ENCODE measurements at regions not wholly inside any gene's neighbourhood (a gene's known extent, or its start where the extent isn't known, plus 50 kb on each side); places are given as distances from the start of the nearest gene placed in this dataset.

DNA sequence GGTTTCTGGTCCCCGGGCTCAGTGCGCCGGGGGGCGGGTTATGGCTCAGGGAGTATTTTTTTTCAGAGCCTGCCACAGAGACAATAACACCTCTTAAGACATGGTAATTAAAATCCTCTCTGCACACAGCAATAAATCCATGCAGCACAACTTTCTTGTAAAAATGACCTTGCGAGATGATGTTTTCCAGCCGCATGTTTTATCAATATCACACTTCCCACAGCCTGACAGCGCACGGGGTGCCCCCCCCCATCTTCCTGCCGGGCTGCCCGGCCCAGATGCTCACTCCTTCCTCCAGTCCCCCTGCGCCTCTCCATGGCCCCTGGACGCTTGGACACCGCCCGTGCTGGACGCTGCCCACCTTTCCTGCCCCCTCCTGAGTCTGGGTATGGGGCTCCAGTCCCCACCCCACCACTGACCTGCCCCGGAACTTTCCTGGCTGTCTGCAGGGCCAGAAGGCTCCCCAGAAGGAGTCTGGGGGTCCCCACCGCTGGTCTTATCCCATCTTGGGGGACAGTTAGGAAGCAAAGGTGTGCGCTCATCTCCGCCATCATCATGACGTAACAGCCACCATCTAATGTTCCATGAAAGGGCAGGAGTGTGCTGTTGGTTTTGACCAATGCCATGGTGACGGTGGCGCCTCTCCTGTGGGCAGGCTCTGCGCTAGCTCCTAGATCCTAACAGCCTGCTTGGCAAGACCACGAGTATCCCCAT is 182.9 kb downstream of the KIF26A start (continued):
- TF ChIP-seq, protein P1, sequence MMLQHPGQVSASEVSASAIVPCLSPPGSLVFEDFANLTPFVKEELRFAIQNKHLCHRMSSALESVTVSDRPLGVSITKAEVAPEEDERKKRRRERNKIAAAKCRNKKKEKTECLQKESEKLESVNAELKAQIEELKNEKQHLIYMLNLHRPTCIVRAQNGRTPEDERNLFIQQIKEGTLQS (CRISPR knock-in tag; conservative IDR thresholded peaks at IDR 0.05), result no peak
- no peak for TF ChIP-seq NR2C2 (CRISPR knock-in tag; IDR thresholded peaks at IDR 0.05)

DNA sequence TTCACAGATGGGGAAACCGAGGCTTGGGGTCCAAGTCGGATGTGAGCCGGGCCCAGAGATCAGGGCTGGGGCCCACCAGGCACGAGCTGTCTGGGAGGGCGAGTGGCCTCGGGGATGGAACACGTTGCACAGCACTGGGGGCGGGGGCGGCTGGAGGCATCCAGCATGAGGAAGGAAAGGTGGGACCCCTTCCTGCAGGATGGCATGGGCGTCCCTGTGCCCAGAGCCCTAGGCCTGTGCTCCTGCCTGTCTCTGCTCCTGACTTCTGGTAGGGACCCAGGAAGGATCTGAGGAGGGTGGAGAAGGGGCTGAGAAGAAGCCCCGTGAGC is 183.4 kb downstream of the KIF26A start:
- no peaks in the 10 kb centered on the region for H3K4me1 Mint-ChIP-seq
- ATAC-seq, result no peak
- H3K36me3 Mint-ChIP-seq, result no peaks in the 10 kb centered on the region
- peak; percentile 4 for DNase-seq (ENCODE audit: low spot score)
- TF ChIP-seq, protein P2, sequence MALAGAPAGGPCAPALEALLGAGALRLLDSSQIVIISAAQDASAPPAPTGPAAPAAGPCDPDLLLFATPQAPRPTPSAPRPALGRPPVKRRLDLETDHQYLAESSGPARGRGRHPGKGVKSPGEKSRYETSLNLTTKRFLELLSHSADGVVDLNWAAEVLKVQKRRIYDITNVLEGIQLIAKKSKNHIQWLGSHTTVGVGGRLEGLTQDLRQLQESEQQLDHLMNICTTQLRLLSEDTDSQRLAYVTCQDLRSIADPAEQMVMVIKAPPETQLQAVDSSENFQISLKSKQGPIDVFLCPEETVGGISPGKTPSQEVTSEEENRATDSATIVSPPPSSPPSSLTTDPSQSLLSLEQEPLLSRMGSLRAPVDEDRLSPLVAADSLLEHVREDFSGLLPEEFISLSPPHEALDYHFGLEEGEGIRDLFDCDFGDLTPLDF (CRISPR knock-in tag; IDR thresholded peaks at IDR 0.05), result no peak
- TF ChIP-seq, protein P3, sequence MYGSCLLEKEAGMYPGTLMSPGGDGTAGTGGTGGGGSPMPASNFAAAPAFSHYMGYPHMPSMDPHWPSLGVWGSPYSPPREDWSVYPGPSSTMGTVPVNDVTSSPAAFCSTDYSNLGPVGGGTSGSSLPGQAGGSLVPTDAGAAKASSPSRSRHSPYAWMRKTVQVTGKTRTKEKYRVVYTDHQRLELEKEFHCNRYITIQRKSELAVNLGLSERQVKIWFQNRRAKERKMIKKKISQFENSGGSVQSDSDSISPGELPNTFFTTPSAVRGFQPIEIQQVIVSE (CRISPR knock-in tag; IDR thresholded peaks at IDR 0.05; ENCODE audit: borderline replicate concordance), result no peak
- TF ChIP-seq, protein P4, sequence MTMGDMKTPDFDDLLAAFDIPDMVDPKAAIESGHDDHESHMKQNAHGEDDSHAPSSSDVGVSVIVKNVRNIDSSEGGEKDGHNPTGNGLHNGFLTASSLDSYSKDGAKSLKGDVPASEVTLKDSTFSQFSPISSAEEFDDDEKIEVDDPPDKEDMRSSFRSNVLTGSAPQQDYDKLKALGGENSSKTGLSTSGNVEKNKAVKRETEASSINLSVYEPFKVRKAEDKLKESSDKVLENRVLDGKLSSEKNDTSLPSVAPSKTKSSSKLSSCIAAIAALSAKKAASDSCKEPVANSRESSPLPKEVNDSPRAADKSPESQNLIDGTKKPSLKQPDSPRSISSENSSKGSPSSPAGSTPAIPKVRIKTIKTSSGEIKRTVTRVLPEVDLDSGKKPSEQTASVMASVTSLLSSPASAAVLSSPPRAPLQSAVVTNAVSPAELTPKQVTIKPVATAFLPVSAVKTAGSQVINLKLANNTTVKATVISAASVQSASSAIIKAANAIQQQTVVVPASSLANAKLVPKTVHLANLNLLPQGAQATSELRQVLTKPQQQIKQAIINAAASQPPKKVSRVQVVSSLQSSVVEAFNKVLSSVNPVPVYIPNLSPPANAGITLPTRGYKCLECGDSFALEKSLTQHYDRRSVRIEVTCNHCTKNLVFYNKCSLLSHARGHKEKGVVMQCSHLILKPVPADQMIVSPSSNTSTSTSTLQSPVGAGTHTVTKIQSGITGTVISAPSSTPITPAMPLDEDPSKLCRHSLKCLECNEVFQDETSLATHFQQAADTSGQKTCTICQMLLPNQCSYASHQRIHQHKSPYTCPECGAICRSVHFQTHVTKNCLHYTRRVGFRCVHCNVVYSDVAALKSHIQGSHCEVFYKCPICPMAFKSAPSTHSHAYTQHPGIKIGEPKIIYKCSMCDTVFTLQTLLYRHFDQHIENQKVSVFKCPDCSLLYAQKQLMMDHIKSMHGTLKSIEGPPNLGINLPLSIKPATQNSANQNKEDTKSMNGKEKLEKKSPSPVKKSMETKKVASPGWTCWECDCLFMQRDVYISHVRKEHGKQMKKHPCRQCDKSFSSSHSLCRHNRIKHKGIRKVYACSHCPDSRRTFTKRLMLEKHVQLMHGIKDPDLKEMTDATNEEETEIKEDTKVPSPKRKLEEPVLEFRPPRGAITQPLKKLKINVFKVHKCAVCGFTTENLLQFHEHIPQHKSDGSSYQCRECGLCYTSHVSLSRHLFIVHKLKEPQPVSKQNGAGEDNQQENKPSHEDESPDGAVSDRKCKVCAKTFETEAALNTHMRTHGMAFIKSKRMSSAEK (CRISPR knock-in tag; IDR thresholded peaks at IDR 0.05; ENCODE audit: borderline replicate concordance), result no peak
- no peak for TF ChIP-seq EMX1 (CRISPR knock-in tag; IDR thresholded peaks at IDR 0.05)
- no peak for TF ChIP-seq TEAD1 (CRISPR knock-in tag; IDR thresholded peaks at IDR 0.05)
- TF ChIP-seq, protein P5, sequence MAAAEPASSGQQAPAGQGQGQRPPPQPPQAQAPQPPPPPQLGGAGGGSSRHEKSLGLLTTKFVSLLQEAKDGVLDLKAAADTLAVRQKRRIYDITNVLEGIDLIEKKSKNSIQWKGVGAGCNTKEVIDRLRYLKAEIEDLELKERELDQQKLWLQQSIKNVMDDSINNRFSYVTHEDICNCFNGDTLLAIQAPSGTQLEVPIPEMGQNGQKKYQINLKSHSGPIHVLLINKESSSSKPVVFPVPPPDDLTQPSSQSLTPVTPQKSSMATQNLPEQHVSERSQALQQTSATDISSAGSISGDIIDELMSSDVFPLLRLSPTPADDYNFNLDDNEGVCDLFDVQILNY (CRISPR knock-in tag; IDR thresholded peaks at IDR 0.05), result no peak
- TF ChIP-seq, protein P6, sequence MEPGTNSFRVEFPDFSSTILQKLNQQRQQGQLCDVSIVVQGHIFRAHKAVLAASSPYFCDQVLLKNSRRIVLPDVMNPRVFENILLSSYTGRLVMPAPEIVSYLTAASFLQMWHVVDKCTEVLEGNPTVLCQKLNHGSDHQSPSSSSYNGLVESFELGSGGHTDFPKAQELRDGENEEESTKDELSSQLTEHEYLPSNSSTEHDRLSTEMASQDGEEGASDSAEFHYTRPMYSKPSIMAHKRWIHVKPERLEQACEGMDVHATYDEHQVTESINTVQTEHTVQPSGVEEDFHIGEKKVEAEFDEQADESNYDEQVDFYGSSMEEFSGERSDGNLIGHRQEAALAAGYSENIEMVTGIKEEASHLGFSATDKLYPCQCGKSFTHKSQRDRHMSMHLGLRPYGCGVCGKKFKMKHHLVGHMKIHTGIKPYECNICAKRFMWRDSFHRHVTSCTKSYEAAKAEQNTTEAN (CRISPR knock-in tag; IDR thresholded peaks at IDR 0.05), result no peak
- TF ChIP-seq IRF2 (CRISPR knock-in tag; IDR thresholded peaks at IDR 0.05; ENCODE audit: borderline replicate concordance, low read depth), result no peak
- no peak for TF ChIP-seq TP53 (CRISPR knock-in tag; IDR thresholded peaks at IDR 0.05)
- H3K27ac Mint-ChIP-seq, result no peak overlapping the region
- POLR2A ChIA-PET, result no interaction called here
- CTCF ChIA-PET, result no interaction called here
- no peaks in the 10 kb centered on the region for H3K9me3 Mint-ChIP-seq
- H3K27me3 Mint-ChIP-seq (ENCODE audit: low read depth), result no peaks in the 10 kb centered on the region
- no peak overlapping the region for H3K4me3 Mint-ChIP-seq

DNA sequence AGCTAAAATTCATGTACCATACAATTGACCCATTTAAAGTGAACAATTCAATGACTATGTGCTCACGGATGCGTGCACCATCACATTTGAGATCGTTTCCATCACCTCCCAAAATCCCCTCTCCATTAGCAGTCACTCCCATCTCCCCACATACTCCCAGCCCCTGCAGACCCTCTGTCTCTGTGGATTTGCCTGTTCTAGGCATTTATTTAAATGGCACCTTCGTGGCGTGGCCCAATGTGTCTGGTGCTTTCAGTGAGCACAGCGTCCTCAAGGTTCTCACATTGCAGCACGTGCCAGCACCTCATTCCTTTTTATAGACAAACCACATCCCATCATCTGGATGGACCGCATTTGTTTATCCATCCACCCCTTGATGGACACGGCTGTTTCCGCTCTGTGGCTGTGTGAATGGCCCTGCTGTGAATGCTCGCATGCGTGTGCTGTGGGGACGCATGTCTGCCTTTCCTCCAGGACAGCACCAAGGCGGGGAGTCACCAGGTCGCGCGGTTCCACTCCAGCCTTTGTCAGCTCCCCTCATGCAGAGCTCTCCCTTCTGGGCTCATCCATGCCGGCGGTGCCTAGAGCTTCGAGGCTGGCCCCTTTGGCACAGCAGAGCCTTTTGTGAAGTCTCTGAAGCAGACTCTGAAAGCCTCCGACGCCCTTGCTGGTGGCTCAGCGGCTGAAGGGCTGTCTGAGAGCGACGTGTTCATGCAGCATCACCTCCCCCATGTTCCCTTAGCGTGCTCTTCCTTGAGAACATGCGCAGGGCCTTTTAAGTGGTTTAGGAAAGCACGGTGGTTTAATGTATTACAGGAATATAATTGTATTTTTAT is 184.4 kb downstream of the KIF26A start:
- ATAC-seq, result no peak

More for the DNA sequence above, 184.4 kb downstream of the KIF26A start:
- Mint-ChIP-seq H3K9me3 (no peaks in the 10 kb centered on the region), H3K4me3 (no peak overlapping the region), H3K27ac (no peak overlapping the region), H3K27me3 (ENCODE audit: low read depth) (no peaks in the 10 kb centered on the region), H3K36me3 (no peaks in the 10 kb centered on the region), H3K4me1 (no peaks in the 10 kb centered on the region)
- ChIA-PET POLR2A (no interaction called here), CTCF (no interaction called here)
- TF ChIP-seq, protein P7, sequence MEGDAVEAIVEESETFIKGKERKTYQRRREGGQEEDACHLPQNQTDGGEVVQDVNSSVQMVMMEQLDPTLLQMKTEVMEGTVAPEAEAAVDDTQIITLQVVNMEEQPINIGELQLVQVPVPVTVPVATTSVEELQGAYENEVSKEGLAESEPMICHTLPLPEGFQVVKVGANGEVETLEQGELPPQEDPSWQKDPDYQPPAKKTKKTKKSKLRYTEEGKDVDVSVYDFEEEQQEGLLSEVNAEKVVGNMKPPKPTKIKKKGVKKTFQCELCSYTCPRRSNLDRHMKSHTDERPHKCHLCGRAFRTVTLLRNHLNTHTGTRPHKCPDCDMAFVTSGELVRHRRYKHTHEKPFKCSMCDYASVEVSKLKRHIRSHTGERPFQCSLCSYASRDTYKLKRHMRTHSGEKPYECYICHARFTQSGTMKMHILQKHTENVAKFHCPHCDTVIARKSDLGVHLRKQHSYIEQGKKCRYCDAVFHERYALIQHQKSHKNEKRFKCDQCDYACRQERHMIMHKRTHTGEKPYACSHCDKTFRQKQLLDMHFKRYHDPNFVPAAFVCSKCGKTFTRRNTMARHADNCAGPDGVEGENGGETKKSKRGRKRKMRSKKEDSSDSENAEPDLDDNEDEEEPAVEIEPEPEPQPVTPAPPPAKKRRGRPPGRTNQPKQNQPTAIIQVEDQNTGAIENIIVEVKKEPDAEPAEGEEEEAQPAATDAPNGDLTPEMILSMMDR (IDR thresholded peaks at IDR 0.05), result no peak
- no peak for TF ChIP-seq GTF2I (CRISPR knock-in tag; conservative IDR thresholded peaks at IDR 0.05)
- TF ChIP-seq ZNF416 (CRISPR knock-in tag; IDR thresholded peaks at IDR 0.05), result no peak
- DNase-seq (ENCODE audit: low spot score), result no peak

Measured in WTC11 (cell line).